ENCODE measurements at regions not wholly inside any gene's neighbourhood (a gene's known extent, or its start where the extent isn't known, plus 50 kb on each side); places are given as distances from the start of the nearest gene placed in this dataset.

- no peak for DNase-seq (ENCODE audit: low spot score)
- TF ChIP-seq, protein P1, sequence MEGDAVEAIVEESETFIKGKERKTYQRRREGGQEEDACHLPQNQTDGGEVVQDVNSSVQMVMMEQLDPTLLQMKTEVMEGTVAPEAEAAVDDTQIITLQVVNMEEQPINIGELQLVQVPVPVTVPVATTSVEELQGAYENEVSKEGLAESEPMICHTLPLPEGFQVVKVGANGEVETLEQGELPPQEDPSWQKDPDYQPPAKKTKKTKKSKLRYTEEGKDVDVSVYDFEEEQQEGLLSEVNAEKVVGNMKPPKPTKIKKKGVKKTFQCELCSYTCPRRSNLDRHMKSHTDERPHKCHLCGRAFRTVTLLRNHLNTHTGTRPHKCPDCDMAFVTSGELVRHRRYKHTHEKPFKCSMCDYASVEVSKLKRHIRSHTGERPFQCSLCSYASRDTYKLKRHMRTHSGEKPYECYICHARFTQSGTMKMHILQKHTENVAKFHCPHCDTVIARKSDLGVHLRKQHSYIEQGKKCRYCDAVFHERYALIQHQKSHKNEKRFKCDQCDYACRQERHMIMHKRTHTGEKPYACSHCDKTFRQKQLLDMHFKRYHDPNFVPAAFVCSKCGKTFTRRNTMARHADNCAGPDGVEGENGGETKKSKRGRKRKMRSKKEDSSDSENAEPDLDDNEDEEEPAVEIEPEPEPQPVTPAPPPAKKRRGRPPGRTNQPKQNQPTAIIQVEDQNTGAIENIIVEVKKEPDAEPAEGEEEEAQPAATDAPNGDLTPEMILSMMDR (IDR thresholded peaks at IDR 0.05), result no peak
- no peaks in the 10 kb centered on the region for H3K27me3 ChIP-seq
- no peak overlapping the region for H3K4me3 ChIP-seq
- no peaks in the 10 kb centered on the region for H3K9me3 ChIP-seq
- no peak overlapping the region for H3K27ac ChIP-seq
- H3K4me1 ChIP-seq, result no peaks in the 10 kb centered on the region
- H3K36me3 ChIP-seq, result no peaks in the 10 kb centered on the region
Observed at GRCh38 chr2:104433657-104434056, 420.3 kb upstream of the POU3F3 start.

GRCh38 chr2:104434318-104434792 is 419.6 kb upstream of the POU3F3 start:
- H3K9me3 ChIP-seq, result no peaks in the 10 kb centered on the region
- no peak overlapping the region for H3K4me3 ChIP-seq

DNA sequence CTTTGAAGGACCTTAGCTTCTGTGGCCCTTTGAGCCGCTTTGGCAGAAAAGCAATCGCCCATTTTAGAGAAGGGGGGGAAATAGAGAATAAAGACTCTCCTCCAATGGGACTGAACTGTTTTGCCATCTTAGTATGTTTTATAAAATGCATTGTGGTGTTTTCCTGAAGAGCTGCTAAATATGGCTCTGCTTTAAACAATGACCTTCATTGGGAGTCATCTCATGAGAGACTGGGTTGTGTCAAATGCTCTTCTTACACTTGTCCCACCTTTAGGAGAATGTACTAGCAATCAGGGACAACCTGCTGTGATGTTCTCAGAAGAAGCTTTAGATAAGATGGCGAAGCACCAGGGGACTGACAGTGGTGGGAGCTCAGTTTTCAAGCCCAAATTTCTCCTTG is 418.9 kb upstream of the POU3F3 start:
- no peak for DNase-seq (ENCODE audit: low spot score)
- no peaks in the 10 kb centered on the region for H3K27me3 ChIP-seq
- TF ChIP-seq, protein P1 (IDR thresholded peaks at IDR 0.05), result no peak
- no peaks in the 10 kb centered on the region for H3K4me1 ChIP-seq
- no peaks in the 10 kb centered on the region for H3K9me3 ChIP-seq
- H3K4me3 ChIP-seq, result no peak overlapping the region
- H3K27ac ChIP-seq, result no peak overlapping the region
- no peaks in the 10 kb centered on the region for H3K36me3 ChIP-seq

More at GRCh38 chr2:104434318-104434792, 419.6 kb upstream of the POU3F3 start:
- no peaks in the 10 kb centered on the region for H3K4me1 ChIP-seq
- DNase-seq (ENCODE audit: low spot score), result no peak
- TF ChIP-seq, protein P1 (IDR thresholded peaks at IDR 0.05), result no peak
- H3K36me3 ChIP-seq, result no peaks in the 10 kb centered on the region
- no peaks in the 10 kb centered on the region for H3K27me3 ChIP-seq
- no peak overlapping the region for H3K27ac ChIP-seq

DNA sequence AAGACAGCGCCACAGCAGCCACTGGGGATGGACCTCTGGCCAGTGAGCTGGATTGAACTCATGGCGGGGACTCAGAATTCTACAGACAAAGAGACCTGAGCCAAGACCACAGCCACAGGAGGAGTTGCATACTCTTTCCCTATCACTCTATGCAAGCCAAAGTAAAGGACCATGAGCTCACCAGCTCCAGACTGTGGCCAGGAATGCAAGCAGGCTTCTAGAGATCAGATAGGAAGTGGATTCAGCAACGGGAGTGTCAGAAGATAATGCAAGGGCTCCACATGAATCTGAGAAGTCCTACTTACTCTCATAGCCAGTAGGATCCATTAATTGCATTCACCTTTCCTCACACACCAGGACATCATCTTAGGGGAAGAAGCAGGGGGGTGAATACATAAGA is 415.4 kb upstream of the POU3F3 start:
- no peaks in the 10 kb centered on the region for H3K4me1 ChIP-seq
- no peaks in the 10 kb centered on the region for H3K27me3 ChIP-seq

GRCh38 chr2:104443145-104443544 is 410.8 kb upstream of the POU3F3 start:
- H3K4me3 ChIP-seq, result no peak overlapping the region
- no peak for DNase-seq (ENCODE audit: low spot score)
- no peaks in the 10 kb centered on the region for H3K9me3 ChIP-seq
- no peaks in the 10 kb centered on the region for H3K4me1 ChIP-seq
- H3K36me3 ChIP-seq, result no peaks in the 10 kb centered on the region
- no peaks in the 10 kb centered on the region for H3K27me3 ChIP-seq
- H3K27ac ChIP-seq, result no peak overlapping the region
- TF ChIP-seq, protein P1 (IDR thresholded peaks at IDR 0.05), result no peak

More for the DNA sequence above, 415.4 kb upstream of the POU3F3 start:
- no peak for DNase-seq (ENCODE audit: low spot score)
- no peak overlapping the region for H3K27ac ChIP-seq
- no peaks in the 10 kb centered on the region for H3K9me3 ChIP-seq
- TF ChIP-seq, protein P1 (IDR thresholded peaks at IDR 0.05), result no peak
- no peak overlapping the region for H3K4me3 ChIP-seq
- no peaks in the 10 kb centered on the region for H3K36me3 ChIP-seq

DNA sequence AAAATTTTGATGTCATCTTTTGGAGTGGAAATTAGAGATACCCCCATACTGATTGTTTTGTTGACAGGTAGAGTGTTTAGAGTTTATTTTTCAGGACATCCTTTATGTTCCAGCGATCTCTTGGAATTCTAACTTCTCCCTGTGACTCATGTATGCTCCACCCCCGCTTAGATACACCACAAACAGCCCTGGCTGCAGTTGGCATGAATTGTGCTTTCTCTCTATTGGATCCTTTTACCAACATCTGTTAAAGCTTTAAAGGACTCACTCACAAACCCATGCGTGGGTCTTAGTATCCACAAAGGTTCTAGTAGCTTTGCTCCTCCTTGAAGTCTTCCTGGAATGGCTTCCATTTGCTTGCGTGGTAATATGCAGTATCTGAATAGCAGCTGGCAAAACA is 409.5 kb upstream of the POU3F3 start:
- Histone ChIP-seq H3K4me3 (no peak overlapping the region), H3K4me1 (no peaks in the 10 kb centered on the region), H3K9me3 (no peaks in the 10 kb centered on the region), H3K36me3 (no peaks in the 10 kb centered on the region), H3K27me3 (no peaks in the 10 kb centered on the region), H3K27ac (no peak overlapping the region)
- DNase-seq (ENCODE audit: low spot score), result no peak
- TF ChIP-seq, protein P1 (IDR thresholded peaks at IDR 0.05), result no peak
